Smooth muscle cell (in vitro differentiated cells): ENCODE measurements at regions not wholly inside any gene's neighbourhood (a gene's known extent, or its start where the extent isn't known, plus 50 kb on each side); places are given as distances from the start of the nearest gene placed in this dataset.

Experiments
- DNase-seq: peaks from one replicate; lab custom pipeline; 2025; ENCODE audit not compliant: unreplicated experiment; lab: John Stamatoyannopoulos, UW
- H2AFZ ChIP-seq: fragments of 200-600 bp; sonication (generic); 2 replicates; pipeline ENCODE4 v1.6.0; 2016; ENCODE audit warnings: antibody characterized with exemption, low read depth, mild to moderate bottlenecking
- H3F3A ChIP-seq: fragments of 200-600 bp; sonication (generic); 2 replicates; pipeline ENCODE4 v1.6.0; 2017; ENCODE audit warnings: antibody characterized with exemption, low read depth
- H3K27ac ChIP-seq: fragments of 200-600 bp; sonication (generic); 2 replicates; pipeline ENCODE4 v1.5.1; 2016; ENCODE audit warnings: low read depth, mild to moderate bottlenecking
- H3K27me3 ChIP-seq: fragments of 200-600 bp; sonication (generic); 2 replicates; pipeline ENCODE4 v1.6.1; 2016; ENCODE audit warnings: low read depth, mild to moderate bottlenecking
- H3K36me3 ChIP-seq: fragments of 200-600 bp; sonication (generic); 2 replicates; pipeline ENCODE4 v1.5.1; 2016; ENCODE audit warnings: low read depth
- H3K4me1 ChIP-seq: fragments of 200-600 bp; sonication (generic); 2 replicates; pipeline ENCODE4 v1.5.1; 2016; ENCODE audit warnings: low read depth
- H3K4me2 ChIP-seq: fragments of 200-600 bp; sonication (generic); 2 replicates; pipeline ENCODE4 v1.6.0; 2016; ENCODE audit warnings: mild to moderate bottlenecking
- H3K4me3 ChIP-seq: fragments of 200-600 bp; sonication (generic); 2 replicates; pipeline ENCODE4 v1.5.1; 2016; ENCODE audit warnings: mild to moderate bottlenecking
- H3K79me2 ChIP-seq: fragments of 200-600 bp; sonication (generic); 2 replicates; pipeline ENCODE4 v1.6.0; 2016; ENCODE audit warnings: low read depth, mild to moderate bottlenecking
- H3K9ac ChIP-seq: fragments of 200-600 bp; sonication (generic); 2 replicates; pipeline ENCODE4 v1.6.0; 2016; ENCODE audit warnings: low read depth
- H3K9me3 ChIP-seq: fragments of 200-600 bp; sonication (generic); replicated peaks from 2 replicates; pipeline ENCODE4 v1.5.1; 2016; ENCODE audit warnings: low read depth
- H4K20me1 ChIP-seq: fragments of 200-600 bp; sonication (generic); 2 replicates; pipeline ENCODE4 v1.6.0; 2016; ENCODE audit warnings: low read depth
- CTCF ChIP-seq: fragments of 200-600 bp; sonication (generic); IDR thresholded peaks from 2 replicates; pipeline ENCODE4 v1.5.1; 2017; ENCODE audit warnings: borderline replicate concordance, mild to moderate bottlenecking, antibody characterized with exemption; ENCODE audit not compliant: insufficient read depth, poor library complexity, severe bottlenecking
- WGBS: methylation state at CpG from one replicate; pipeline ENCODE4 v1.1.7; 2016; ENCODE audit warnings: low lambda C conversion rate; 5-methylcytosine and 5-hydroxymethylcytosine counted together

GRCh38 chr18:26740396-26740795 is 125.1 kb downstream of the AQP4 start:
- Histone ChIP-seq H3K36me3 (no peaks in the 10 kb centered on the region), H3K4me2 (no peak overlapping the region), H2AFZ (no peak overlapping the region), H3K79me2 (no peaks in the 10 kb centered on the region), H4K20me1 (no peaks in the 10 kb centered on the region), H3K4me1 (no peaks in the 10 kb centered on the region), H3K9me3 (no peaks in the 10 kb centered on the region), H3K4me3 (no peak overlapping the region), H3F3A (no peaks in the 10 kb centered on the region), H3K27ac (no peak overlapping the region), H3K27me3 (no peaks in the 10 kb centered on the region), H3K9ac (no peak overlapping the region)
- TF ChIP-seq CTCF = no peak
- DNase-seq = no peak
- 88% methylated on average over 2 of the region's 2 CpGs for WGBS

- H3K36me3 ChIP-seq = no peaks in the 10 kb centered on the region
These were observed 126.8 kb downstream of the AQP4 start for GRCh38 chr18:26738706-26739105.

DNA sequence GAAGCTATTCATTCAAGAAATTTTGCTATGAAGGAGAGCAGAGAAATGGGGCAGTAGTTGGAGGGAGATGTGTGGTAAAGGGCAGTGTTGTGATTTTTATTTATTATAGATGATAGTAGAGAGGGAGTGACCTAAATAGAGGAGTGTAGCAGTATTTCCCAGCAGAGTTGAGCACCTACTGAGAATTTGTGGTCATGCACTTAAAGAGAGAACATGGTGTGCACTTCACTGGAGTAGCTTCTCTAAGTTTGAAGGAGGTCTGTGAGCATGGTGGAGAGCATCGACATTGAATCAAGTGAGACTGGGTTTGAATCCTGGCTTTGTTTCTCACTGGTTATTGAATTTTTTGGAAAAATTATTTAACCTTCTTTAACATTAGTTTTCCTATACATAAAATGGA is 129.2 kb downstream of the AQP4 start:
- Histone ChIP-seq H3K9ac (no peak overlapping the region), H3K36me3 (no peaks in the 10 kb centered on the region), H4K20me1 (no peaks in the 10 kb centered on the region), H3K4me2 (no peak overlapping the region), H3K79me2 (no peaks in the 10 kb centered on the region), H3K27me3 (no peaks in the 10 kb centered on the region), H2AFZ (no peak overlapping the region), H3K4me3 (no peak overlapping the region), H3K9me3 (no peaks in the 10 kb centered on the region), H3F3A (no peaks in the 10 kb centered on the region), H3K27ac (no peak overlapping the region), H3K4me1 (no peaks in the 10 kb centered on the region)
- TF ChIP-seq CTCF = no peak
- no peak for DNase-seq
- WGBS = 95% methylated on average over 1 of the region's 1 CpG

More at GRCh38 chr18:26738706-26739105, 126.8 kb downstream of the AQP4 start:
- no peak for TF ChIP-seq CTCF
- no peaks in the 10 kb centered on the region for H3F3A ChIP-seq
- 90% methylated on average over 3 of the region's 3 CpGs for WGBS
- no peaks in the 10 kb centered on the region for H3K9me3 ChIP-seq
- no peak overlapping the region for H2AFZ ChIP-seq
- no peaks in the 10 kb centered on the region for H4K20me1 ChIP-seq
- DNase-seq = no peak
- no peaks in the 10 kb centered on the region for H3K27me3 ChIP-seq
- no peak overlapping the region for H3K4me2 ChIP-seq
- no peaks in the 10 kb centered on the region for H3K4me1 ChIP-seq
- H3K4me3 ChIP-seq = no peak overlapping the region
- no peak overlapping the region for H3K27ac ChIP-seq
- no peaks in the 10 kb centered on the region for H3K79me2 ChIP-seq
- H3K9ac ChIP-seq = no peak overlapping the region

GRCh38 chr18:26734760-26735159 is 130.7 kb downstream of the AQP4 start:
- Histone ChIP-seq H3K4me3 (no peak overlapping the region), H3K36me3 (no peaks in the 10 kb centered on the region), H3K27ac (no peak overlapping the region), H2AFZ (no peak overlapping the region), H3K4me1 (no peaks in the 10 kb centered on the region), H3K27me3 (no peaks in the 10 kb centered on the region), H3K9ac (no peak overlapping the region), H3K4me2 (no peak overlapping the region), H3K9me3 (no peaks in the 10 kb centered on the region), H3K79me2 (no peaks in the 10 kb centered on the region), H3F3A (no peaks in the 10 kb centered on the region), H4K20me1 (no peaks in the 10 kb centered on the region)
- 85% methylated on average over 4 of the region's 4 CpGs for WGBS
- DNase-seq = no peak
- TF ChIP-seq CTCF = no peak
